ENCODE measurements at regions not wholly inside any gene's neighbourhood (a gene's known extent, or its start where the extent isn't known, plus 50 kb on each side); places are given as distances from the start of the nearest gene placed in this dataset.

DNA sequence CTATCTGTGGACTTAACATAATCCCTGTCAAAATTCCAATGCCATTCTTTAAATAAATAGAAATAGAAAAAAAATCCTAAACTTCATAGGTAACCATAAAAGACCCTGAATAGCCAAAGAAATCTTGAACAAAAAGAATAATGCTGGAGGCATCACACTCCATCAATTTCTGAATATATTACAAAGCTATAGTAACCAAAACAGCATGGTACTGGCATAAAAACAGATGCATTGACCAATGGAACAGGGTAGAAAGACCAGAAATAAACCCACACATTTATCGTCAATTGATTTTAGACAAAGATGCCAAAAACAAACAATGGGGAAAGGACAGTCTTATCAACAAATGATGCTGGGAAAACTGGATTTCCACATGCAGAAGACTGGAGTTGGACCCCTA lies 205.7 kb downstream of the VAPA start:
- TF ChIP-seq, protein P1, sequence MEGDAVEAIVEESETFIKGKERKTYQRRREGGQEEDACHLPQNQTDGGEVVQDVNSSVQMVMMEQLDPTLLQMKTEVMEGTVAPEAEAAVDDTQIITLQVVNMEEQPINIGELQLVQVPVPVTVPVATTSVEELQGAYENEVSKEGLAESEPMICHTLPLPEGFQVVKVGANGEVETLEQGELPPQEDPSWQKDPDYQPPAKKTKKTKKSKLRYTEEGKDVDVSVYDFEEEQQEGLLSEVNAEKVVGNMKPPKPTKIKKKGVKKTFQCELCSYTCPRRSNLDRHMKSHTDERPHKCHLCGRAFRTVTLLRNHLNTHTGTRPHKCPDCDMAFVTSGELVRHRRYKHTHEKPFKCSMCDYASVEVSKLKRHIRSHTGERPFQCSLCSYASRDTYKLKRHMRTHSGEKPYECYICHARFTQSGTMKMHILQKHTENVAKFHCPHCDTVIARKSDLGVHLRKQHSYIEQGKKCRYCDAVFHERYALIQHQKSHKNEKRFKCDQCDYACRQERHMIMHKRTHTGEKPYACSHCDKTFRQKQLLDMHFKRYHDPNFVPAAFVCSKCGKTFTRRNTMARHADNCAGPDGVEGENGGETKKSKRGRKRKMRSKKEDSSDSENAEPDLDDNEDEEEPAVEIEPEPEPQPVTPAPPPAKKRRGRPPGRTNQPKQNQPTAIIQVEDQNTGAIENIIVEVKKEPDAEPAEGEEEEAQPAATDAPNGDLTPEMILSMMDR (IDR thresholded peaks at IDR 0.05): no peak
- no peak for TF ChIP-seq POLR2A (IDR thresholded peaks at IDR 0.05)
